ENCODE measurements at regions not wholly inside any gene's neighbourhood (a gene's known extent, or its start where the extent isn't known, plus 50 kb on each side); places are given as distances from the start of the nearest gene placed in this dataset.

DNA sequence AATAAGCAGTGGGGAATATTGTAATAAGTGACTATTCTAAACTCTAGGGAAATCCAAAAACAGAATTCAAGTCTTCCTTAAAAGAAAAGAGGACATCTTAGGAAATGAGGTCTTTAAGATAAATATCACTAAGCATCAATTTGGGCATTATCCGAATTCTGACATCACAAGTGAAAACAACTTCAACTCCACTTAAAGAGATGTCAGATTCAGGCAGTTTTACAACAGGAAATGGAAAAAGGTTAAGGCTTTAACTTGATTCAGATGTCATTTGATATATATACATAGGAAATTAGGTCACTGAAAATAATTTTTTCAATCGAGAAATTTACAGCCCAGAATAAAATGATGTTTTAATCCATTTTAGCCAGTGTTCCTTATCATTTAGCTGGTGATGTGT, 435.4 kb downstream of the SETD4 start:
- no peaks in the 10 kb centered on the region for H3K27me3 ChIP-seq (ENCODE audit: control insufficient read depth, insufficient read depth, low read length)

DNA sequence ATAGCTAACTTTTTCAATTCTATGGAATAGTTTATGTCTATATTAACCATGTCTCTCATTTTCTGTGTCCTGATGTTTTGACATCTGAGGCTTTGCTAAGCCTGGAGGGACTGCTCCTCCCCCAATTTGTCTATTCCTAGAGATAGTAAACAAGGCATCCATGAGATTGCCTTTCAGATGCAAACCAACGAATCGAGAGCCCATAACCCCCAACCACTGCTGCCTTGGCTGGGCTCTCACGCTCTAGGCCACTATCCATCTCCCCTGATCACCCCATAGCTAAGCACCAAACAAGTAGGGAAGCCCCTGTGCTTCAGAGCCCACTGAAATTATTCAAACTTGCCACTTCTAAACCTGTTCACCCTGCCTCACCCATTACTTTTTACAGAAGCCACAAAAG, 437.7 kb downstream of the SETD4 start:
- Histone ChIP-seq H3K9me3 (ENCODE audit: control insufficient read depth, insufficient read depth, low read length) (peaks cover 4% of the 10 kb centered on the region; the same call in 1 of the 2 replicates), H3K4me3 (ENCODE audit: low read depth, low read length) (peak overlapping the region; percentile 29; the same call in 1 of the 2 replicates), H3K9ac (ENCODE audit: low read depth, low read length) (no peak overlapping the region), H3K36me3 (ENCODE audit: control insufficient read depth, insufficient read depth, low read length) (no peaks in the 10 kb centered on the region), H3K27ac (ENCODE audit: low read depth, low read length) (peak overlapping the region; percentile 14), H3K4me1 (ENCODE audit: control insufficient read depth, insufficient read depth, low read length) (peaks cover 23% of the 10 kb centered on the region), H3K27me3 (ENCODE audit: control insufficient read depth, insufficient read depth, low read length) (no peaks in the 10 kb centered on the region)

More for the DNA sequence above, 435.4 kb downstream of the SETD4 start:
- Histone ChIP-seq H3K9me3 (ENCODE audit: control insufficient read depth, insufficient read depth, low read length) (peaks cover 4% of the 10 kb centered on the region; the same call in 1 of the 2 replicates), H3K4me3 (ENCODE audit: low read depth, low read length) (no peak overlapping the region), H3K9ac (ENCODE audit: low read depth, low read length) (no peak overlapping the region), H3K27ac (ENCODE audit: low read depth, low read length) (no peak overlapping the region), H3K4me1 (ENCODE audit: control insufficient read depth, insufficient read depth, low read length) (peaks cover 23% of the 10 kb centered on the region), H3K36me3 (ENCODE audit: control insufficient read depth, insufficient read depth, low read length) (no peaks in the 10 kb centered on the region)

- Histone ChIP-seq H3K9ac (ENCODE audit: low read depth, low read length) (no peak overlapping the region), H3K36me3 (ENCODE audit: control insufficient read depth, insufficient read depth, low read length) (no peaks in the 10 kb centered on the region), H3K27me3 (ENCODE audit: control insufficient read depth, insufficient read depth, low read length) (no peaks in the 10 kb centered on the region), H3K4me3 (ENCODE audit: low read depth, low read length) (no peak overlapping the region), H3K4me1 (ENCODE audit: control insufficient read depth, insufficient read depth, low read length) (peaks cover 17% of the 10 kb centered on the region), H3K27ac (ENCODE audit: low read depth, low read length) (no peak overlapping the region), H3K9me3 (ENCODE audit: control insufficient read depth, insufficient read depth, low read length) (peaks cover 4% of the 10 kb centered on the region; the same call in 1 of the 2 replicates)
Observed at GRCh38 chr21:35619184-35619583, 441.1 kb downstream of the SETD4 start.

GRCh38 chr21:35617491-35617890, 442.8 kb downstream of the SETD4 start:
- no peaks in the 10 kb centered on the region for H3K27me3 ChIP-seq (ENCODE audit: control insufficient read depth, insufficient read depth, low read length)
- H3K4me3 ChIP-seq (ENCODE audit: low read depth, low read length): no peak overlapping the region
- no peaks in the 10 kb centered on the region for H3K36me3 ChIP-seq (ENCODE audit: control insufficient read depth, insufficient read depth, low read length)
- no peak overlapping the region for H3K27ac ChIP-seq (ENCODE audit: low read depth, low read length)
- H3K9me3 ChIP-seq (ENCODE audit: control insufficient read depth, insufficient read depth, low read length): peaks cover 4% of the 10 kb centered on the region; the same call in 1 of the 2 replicates
- no peak overlapping the region for H3K9ac ChIP-seq (ENCODE audit: low read depth, low read length)
- H3K4me1 ChIP-seq (ENCODE audit: control insufficient read depth, insufficient read depth, low read length): peaks cover 8% of the 10 kb centered on the region

- Histone ChIP-seq H3K4me3 (ENCODE audit: low read depth, low read length) (no peak overlapping the region), H3K36me3 (ENCODE audit: control insufficient read depth, insufficient read depth, low read length) (no peaks in the 10 kb centered on the region), H3K27me3 (ENCODE audit: control insufficient read depth, insufficient read depth, low read length) (no peaks in the 10 kb centered on the region), H3K9me3 (ENCODE audit: control insufficient read depth, insufficient read depth, low read length) (peaks cover 2% of the 10 kb centered on the region; the same call in 1 of the 2 replicates), H3K4me1 (ENCODE audit: control insufficient read depth, insufficient read depth, low read length) (peaks cover 5% of the 10 kb centered on the region; the same call in 1 of the 2 replicates), H3K27ac (ENCODE audit: low read depth, low read length) (no peak overlapping the region), H3K9ac (ENCODE audit: low read depth, low read length) (no peak overlapping the region)
Observed at GRCh38 chr21:35616090-35616489, 444.2 kb downstream of the SETD4 start.

GRCh38 chr21:35615325-35615724, 445.0 kb downstream of the SETD4 start:
- no peak overlapping the region for H3K4me3 ChIP-seq (ENCODE audit: low read depth, low read length)
- no peaks in the 10 kb centered on the region for H3K36me3 ChIP-seq (ENCODE audit: control insufficient read depth, insufficient read depth, low read length)
- H3K27ac ChIP-seq (ENCODE audit: low read depth, low read length): no peak overlapping the region
- no peaks in the 10 kb centered on the region for H3K9me3 ChIP-seq (ENCODE audit: control insufficient read depth, insufficient read depth, low read length)
- H3K4me1 ChIP-seq (ENCODE audit: control insufficient read depth, insufficient read depth, low read length): peaks cover 5% of the 10 kb centered on the region; the same call in 1 of the 2 replicates
- H3K9ac ChIP-seq (ENCODE audit: low read depth, low read length): no peak overlapping the region
- H3K27me3 ChIP-seq (ENCODE audit: control insufficient read depth, insufficient read depth, low read length): no peaks in the 10 kb centered on the region

GRCh38 chr21:35614396-35614921, 445.9 kb downstream of the SETD4 start:
- no peak overlapping the region for H3K4me3 ChIP-seq (ENCODE audit: low read depth, low read length)
- no peak overlapping the region for H3K9ac ChIP-seq (ENCODE audit: low read depth, low read length)
- no peaks in the 10 kb centered on the region for H3K36me3 ChIP-seq (ENCODE audit: control insufficient read depth, insufficient read depth, low read length)
- H3K27ac ChIP-seq (ENCODE audit: low read depth, low read length): no peak overlapping the region
- H3K9me3 ChIP-seq (ENCODE audit: control insufficient read depth, insufficient read depth, low read length): no peaks in the 10 kb centered on the region
- H3K4me1 ChIP-seq (ENCODE audit: control insufficient read depth, insufficient read depth, low read length): peaks cover 5% of the 10 kb centered on the region; the same call in 1 of the 2 replicates
- no peaks in the 10 kb centered on the region for H3K27me3 ChIP-seq (ENCODE audit: control insufficient read depth, insufficient read depth, low read length)

DNA sequence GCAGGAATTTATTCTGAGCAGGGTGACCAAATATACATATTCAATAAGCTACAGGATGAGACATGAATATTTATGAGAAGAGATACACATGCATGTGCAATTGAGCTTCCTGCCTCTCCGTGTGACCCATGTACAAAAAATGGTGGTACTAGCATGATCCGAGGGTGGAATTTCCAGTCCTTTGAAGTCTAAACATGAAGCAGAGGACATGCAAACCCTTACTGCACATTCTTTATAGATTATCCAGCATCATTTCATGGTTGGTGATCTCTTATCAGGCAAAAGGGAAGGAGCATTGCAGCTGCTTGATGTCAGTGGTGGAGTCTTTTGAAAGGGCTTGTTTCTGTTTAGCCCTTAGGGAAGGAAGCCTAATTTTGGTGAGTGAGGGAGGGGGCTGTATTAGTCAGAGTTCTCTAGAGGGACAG, 448.6 kb downstream of the SETD4 start:
- Histone ChIP-seq H3K27me3 (ENCODE audit: control insufficient read depth, insufficient read depth, low read length) (no peaks in the 10 kb centered on the region), H3K9ac (ENCODE audit: low read depth, low read length) (no peak overlapping the region), H3K27ac (ENCODE audit: low read depth, low read length) (no peak overlapping the region), H3K4me3 (ENCODE audit: low read depth, low read length) (no peak overlapping the region), H3K9me3 (ENCODE audit: control insufficient read depth, insufficient read depth, low read length) (no peaks in the 10 kb centered on the region; the same call in 1 of the 2 replicates), H3K4me1 (ENCODE audit: control insufficient read depth, insufficient read depth, low read length) (peaks cover 5% of the 10 kb centered on the region; the same call in 1 of the 2 replicates), H3K36me3 (ENCODE audit: control insufficient read depth, insufficient read depth, low read length) (no peaks in the 10 kb centered on the region)

DNA sequence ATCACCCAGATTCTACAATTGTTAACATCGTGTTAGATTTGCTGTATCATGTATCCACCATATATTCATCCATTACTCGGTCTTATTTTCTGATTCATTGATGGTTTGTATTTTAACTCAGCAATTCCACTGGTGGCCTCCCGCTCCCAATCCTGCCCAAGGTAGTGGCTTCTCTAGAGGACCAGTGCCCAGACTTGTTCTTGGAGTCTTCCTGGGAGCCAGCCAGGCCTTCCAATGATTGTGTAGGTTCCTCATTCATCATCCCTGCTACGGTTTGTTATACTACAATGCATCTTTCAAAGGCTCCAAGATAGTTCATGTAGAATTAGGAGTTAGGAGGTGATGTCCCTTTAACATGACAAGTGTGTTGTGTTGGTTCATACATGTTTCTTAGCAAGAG, 451.1 kb downstream of the SETD4 start:
- H3K4me1 ChIP-seq (ENCODE audit: control insufficient read depth, insufficient read depth, low read length): peaks cover 5% of the 10 kb centered on the region; the same call in 1 of the 2 replicates
- no peaks in the 10 kb centered on the region; the same call in 1 of the 2 replicates for H3K9me3 ChIP-seq (ENCODE audit: control insufficient read depth, insufficient read depth, low read length)
- no peak overlapping the region for H3K27ac ChIP-seq (ENCODE audit: low read depth, low read length)
- H3K9ac ChIP-seq (ENCODE audit: low read depth, low read length): no peak overlapping the region
- no peaks in the 10 kb centered on the region for H3K27me3 ChIP-seq (ENCODE audit: control insufficient read depth, insufficient read depth, low read length)
- H3K36me3 ChIP-seq (ENCODE audit: control insufficient read depth, insufficient read depth, low read length): no peaks in the 10 kb centered on the region
- H3K4me3 ChIP-seq (ENCODE audit: low read depth, low read length): no peak overlapping the region

DNA sequence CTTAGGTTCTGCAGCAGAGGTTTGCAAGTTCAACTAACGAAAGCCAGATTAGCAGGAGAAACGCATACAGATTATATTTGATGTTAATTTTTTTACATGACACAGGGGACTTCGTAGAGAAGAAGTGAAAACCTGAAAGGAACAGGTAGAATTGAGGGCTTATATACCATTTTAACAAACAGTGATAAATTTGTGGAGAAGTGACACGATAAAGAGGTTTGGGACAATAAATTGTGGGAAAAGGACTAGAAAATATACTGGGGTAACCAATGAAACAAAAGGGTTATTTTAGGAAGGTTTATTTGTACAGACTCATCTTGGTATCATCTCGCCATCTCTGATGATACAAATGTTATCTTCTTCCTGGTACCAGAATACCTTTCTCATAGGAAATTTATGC, 452.9 kb downstream of the SETD4 start:
- Histone ChIP-seq H3K27ac (ENCODE audit: low read depth, low read length) (no peak overlapping the region), H3K36me3 (ENCODE audit: control insufficient read depth, insufficient read depth, low read length) (no peaks in the 10 kb centered on the region), H3K9me3 (ENCODE audit: control insufficient read depth, insufficient read depth, low read length) (no peaks in the 10 kb centered on the region; the same call in 1 of the 2 replicates)

DNA sequence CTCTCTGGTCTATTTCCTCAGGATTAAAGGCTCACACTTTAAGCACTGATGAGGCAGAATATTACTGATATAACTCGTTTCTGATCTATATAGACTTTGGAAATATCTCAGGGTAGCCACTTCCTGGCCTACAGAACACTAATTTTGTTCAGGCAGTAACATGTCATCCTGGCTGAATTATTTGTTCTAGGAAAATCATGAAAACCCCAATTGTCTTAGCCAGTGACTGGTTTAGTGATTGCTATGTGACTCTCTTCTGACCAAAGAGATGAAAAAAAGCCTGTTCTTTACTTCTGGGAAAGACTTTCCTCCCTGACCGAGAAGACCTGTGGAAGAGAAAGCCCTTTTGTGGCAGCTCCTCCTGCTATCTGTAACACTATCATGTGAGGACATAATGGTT, 453.7 kb downstream of the SETD4 start:
- no peak overlapping the region for H3K27ac ChIP-seq (ENCODE audit: low read depth, low read length)

More for the DNA sequence above, 452.9 kb downstream of the SETD4 start:
- no peak overlapping the region for H3K9ac ChIP-seq (ENCODE audit: low read depth, low read length)
- H3K4me3 ChIP-seq (ENCODE audit: low read depth, low read length): no peak overlapping the region
- no peaks in the 10 kb centered on the region for H3K27me3 ChIP-seq (ENCODE audit: control insufficient read depth, insufficient read depth, low read length)
- peaks cover 9% of the 10 kb centered on the region; the same call in 1 of the 2 replicates for H3K4me1 ChIP-seq (ENCODE audit: control insufficient read depth, insufficient read depth, low read length)

More for the DNA sequence above, 453.7 kb downstream of the SETD4 start:
- Histone ChIP-seq H3K9me3 (ENCODE audit: control insufficient read depth, insufficient read depth, low read length) (no peaks in the 10 kb centered on the region; the same call in 1 of the 2 replicates), H3K36me3 (ENCODE audit: control insufficient read depth, insufficient read depth, low read length) (no peaks in the 10 kb centered on the region), H3K9ac (ENCODE audit: low read depth, low read length) (no peak overlapping the region), H3K4me1 (ENCODE audit: control insufficient read depth, insufficient read depth, low read length) (peaks cover 9% of the 10 kb centered on the region; the same call in 1 of the 2 replicates), H3K27me3 (ENCODE audit: control insufficient read depth, insufficient read depth, low read length) (no peaks in the 10 kb centered on the region), H3K4me3 (ENCODE audit: low read depth, low read length) (no peak overlapping the region)

Data from HUES48 (cell line).